Prostate gland (tissue), 2 donors: ENCODE measurements at regions not wholly inside any gene's neighbourhood (a gene's known extent, or its start where the extent isn't known, plus 50 kb on each side); places are given as distances from the start of the nearest gene placed in this dataset.

Experiments used
- POLR2A ChIP-seq: fragments of 450-650 bp; IDR thresholded peaks from one replicate; pipeline ENCODE4 v1.6.1; 2016; ENCODE audit warnings: antibody characterized with exemption, mild to moderate bottlenecking
- TF ChIP-seq, protein P1 (sequence below), 4 experiments: fragments of 200-600 bp in 2 of 4; fragments of 450-650 bp in 2 of 4; sonication (generic) in 2 of 4; IDR thresholded peaks; 1 replicate in 3 of 4; 2 replicates in 1 of 4; pipeline ENCODE4 v1.5.1; 2016 to 2019; ENCODE audit warnings: antibody characterized with exemption in 4 of 4, mild to moderate bottlenecking in 2 of 4, moderate library complexity in 2 of 4

DNA sequence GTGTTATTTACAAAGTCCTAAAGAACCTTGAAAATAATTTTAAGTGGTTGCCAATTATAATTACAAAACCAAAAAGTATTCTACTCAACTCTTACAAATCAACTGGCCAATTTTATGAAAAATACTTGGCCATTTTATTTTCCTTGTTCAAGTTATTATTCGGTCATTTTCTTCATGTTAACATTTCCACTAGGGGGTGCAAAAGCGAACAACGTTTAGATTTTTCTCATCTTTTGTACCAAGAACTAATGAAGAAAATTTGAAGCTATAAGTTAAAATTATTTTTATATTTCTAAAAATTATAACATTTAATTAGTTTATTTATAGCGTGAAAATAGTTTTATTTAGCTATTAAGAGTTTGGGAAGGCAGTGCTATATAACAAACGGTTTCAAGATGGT is 1453.3 kb downstream of the MAT2B start:
- TF ChIP-seq, protein P1, sequence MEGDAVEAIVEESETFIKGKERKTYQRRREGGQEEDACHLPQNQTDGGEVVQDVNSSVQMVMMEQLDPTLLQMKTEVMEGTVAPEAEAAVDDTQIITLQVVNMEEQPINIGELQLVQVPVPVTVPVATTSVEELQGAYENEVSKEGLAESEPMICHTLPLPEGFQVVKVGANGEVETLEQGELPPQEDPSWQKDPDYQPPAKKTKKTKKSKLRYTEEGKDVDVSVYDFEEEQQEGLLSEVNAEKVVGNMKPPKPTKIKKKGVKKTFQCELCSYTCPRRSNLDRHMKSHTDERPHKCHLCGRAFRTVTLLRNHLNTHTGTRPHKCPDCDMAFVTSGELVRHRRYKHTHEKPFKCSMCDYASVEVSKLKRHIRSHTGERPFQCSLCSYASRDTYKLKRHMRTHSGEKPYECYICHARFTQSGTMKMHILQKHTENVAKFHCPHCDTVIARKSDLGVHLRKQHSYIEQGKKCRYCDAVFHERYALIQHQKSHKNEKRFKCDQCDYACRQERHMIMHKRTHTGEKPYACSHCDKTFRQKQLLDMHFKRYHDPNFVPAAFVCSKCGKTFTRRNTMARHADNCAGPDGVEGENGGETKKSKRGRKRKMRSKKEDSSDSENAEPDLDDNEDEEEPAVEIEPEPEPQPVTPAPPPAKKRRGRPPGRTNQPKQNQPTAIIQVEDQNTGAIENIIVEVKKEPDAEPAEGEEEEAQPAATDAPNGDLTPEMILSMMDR (IDR thresholded peaks at IDR 0.05) = peak in 1 of 4 experiments; percentile 10
- no peak for TF ChIP-seq POLR2A
